Brain pericyte (primary cell): ENCODE measurements at regions not wholly inside any gene's neighbourhood (a gene's known extent, or its start where the extent isn't known, plus 50 kb on each side); places are given as distances from the start of the nearest gene placed in this dataset.

Source experiments
- DNase-seq: peaks from one replicate; pipeline ENCODE4 v3.0.0-alpha.2; 2012; ENCODE audit warnings: low read depth, low spot score

- DNase-seq, result no peak
These were observed 217.6 kb upstream of the TANK start for GRCh38 chr2:160942476-160943142.

- DNase-seq, result no peak
These were observed 216.8 kb upstream of the TANK start for GRCh38 chr2:160943414-160943813.

DNA sequence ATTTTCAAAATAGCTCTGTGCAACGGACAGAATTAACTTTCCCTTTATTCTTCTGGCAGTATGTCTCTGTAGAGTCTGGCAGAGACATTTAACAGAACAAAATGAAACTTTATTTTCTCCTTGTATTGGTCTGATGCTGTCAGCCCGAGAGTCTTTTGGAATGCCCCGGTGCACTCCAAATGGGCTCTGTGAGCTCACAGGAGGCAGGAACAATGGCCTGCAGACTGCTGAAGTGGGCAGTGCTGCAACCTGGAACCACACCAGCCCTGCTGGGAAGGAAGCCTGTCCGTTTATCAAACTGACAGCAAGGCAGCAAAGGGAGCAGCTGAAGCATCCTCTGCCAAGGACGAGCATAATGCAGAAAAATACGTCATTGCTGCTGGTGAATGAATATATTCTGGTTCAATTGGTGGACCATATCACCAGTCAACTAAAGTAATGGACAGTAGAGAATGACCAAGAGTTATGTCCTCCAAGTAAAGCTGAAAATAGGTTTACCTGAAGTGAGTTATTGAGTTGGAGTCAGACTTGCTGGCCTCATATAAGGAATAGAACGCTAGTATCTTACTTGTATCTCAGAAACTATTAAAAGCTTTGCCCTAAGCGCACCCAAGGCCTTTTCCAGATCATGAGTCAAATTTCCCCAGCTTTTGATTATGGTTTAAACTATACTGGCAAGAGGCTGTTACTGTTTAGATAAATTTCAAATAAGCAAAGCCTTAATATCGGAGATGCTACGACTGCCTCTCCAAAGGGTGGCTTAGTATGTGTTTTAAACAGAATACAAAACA lies 207.6 kb upstream of the TANK start:
- no peak for DNase-seq

DNA sequence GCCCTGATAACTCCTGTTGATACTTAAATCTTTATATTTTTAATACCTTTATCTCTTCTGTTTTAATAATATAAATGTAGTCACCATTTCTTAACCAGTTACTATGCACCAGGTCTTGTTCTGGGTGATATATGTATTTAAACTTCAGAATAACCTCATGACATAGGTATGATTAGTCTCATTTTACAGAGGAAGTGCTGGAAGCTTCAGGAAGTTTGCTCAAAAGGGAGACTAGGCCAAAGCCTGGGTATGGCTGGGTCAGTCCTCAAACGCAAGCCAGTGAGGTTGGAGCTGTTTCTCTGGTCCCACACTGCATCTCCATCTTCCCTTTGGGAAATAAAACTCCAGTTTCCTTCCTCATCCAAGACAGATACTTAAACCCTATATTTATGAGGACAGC lies 204.7 kb upstream of the TANK start:
- DNase-seq, result no peak

DNA sequence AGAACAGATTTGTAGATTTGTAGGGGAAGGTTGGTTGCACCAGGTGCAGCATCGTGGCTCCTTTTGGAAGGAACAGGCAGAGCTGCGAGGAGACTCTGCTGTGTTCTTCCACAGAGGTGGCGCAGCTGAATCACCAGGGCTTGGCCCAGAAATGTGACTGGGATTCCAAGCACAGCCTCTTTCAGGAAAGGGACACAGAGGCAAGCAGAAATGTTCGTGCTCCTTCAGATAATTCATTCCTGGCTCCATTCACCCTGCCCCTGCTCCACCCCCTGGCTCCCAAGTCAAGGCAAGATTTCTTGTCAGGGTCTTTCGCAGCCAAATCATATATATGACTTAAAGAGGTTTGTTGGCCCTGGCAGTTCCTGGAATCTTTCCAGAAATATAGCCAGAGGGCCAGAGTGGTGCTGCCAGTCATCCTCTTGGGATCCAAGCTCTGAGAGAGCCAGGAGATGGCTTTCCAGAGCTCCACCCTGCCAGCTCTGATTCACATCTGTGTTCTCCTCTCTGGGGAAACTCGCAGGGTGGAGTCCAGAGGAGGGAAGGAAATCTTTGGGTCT lies 203.9 kb upstream of the TANK start:
- no peak for DNase-seq

GRCh38 chr2:160963957-160964356 lies 196.3 kb upstream of the TANK start:
- no peak for DNase-seq

DNA sequence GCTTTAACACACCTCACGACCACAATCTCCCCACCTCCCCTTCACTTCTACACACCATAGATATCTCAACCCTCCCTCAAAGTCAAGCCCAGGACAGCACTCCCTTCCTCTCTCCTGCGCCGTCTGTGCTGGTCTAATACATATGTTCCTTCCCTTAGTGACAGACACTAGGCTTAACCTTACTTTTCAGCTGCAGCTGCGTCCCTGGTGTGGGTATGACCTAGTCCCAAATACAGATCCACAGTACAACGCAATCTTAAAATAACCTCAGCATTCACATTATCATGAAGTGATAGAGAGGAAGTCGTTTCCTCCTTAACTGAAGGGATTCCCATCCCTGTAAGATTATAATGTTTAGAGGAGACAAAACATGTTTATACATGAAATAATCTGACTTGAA lies 192.7 kb upstream of the TANK start:
- DNase-seq, result no peak

- no peak for DNase-seq
These were observed 192.0 kb upstream of the TANK start for GRCh38 chr2:160968183-160968582.

DNA sequence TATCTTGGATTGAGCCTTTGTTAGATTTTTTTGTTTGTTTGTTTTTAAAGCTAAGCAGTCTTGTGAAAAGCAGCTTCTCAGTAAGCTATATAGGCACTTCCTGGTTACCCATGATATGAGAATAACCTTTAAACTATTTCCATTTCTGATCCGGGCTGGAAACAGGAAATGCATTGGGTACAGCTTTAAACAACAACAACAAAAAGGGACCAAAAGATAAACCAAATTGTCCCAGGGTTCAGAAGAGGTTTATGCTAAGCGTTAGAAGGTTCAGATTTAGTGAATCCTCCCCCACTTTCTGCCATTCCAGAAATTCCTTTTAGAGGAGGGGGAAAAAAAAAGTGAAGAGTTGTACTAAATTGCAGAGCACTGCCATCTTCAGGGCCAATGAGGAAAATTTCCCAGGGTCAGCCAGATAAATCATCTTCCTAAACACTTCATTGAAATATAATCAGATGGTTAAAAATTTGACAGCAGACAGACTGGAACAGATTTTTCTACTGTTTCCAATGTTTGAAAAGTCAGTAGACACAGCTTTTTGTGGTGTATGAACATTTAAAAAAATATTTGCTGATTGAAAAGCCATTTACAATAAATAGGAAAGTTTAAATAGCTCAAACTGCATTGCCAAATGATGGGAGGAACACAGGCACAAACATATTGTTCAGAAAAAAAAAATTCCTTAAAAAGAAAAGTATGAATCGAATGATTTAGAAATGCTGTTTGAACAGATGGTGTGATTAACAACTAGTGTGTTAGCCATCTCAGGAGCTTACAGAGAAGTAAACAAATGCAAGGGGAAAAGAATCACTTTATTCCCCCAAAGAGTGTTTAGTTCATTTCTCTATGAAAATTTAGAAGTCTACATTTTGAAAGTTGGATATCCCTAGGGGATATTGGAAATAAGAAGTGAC lies 189.9 kb upstream of the TANK start:
- peak; percentile 58 for DNase-seq

DNA sequence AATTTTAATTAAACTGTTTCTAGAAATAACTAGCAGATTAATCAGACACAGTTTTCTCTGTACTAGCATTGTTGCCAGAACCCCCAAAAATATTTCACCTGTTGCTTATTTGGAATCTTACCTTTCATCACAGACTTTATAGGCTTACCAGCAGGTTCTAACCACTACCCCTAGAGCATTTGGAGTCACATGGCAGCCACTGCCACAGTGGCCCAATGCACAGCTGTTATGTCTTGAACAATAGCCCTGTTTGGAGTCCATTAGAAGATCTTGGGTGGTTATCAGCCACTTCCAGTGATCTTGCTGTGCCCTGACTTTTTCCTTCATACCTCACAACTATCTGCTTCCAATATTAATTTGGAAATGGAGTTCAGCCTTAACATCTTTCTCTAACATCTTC lies 186.2 kb upstream of the TANK start:
- no peak for DNase-seq

GRCh38 chr2:160974803-160975202 lies 185.4 kb upstream of the TANK start:
- DNase-seq, result no peak

GRCh38 chr2:160976797-160977196 lies 183.4 kb upstream of the TANK start:
- no peak for DNase-seq

- DNase-seq, result no peak
These were observed 182.9 kb upstream of the TANK start for GRCh38 chr2:160977376-160977775.

DNA sequence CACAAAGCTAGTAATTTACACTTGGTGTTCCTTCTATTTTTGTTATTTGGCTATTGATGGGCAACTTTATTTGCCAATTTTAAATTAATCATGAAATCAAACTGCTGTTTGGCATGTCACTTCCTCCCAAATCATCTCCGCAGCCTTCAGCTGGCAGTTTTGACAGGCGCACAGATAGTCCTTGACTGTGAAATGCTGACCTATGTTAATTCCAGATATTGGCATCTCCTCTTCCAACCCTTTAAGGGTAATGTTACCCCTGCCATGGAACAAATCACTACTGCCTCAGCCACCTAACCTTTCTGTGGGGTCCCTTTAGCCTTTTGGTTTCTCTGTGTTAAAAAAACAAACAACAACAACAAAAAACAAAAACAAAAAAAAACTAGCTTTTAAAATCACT lies 182.4 kb upstream of the TANK start:
- DNase-seq, result no peak

DNA sequence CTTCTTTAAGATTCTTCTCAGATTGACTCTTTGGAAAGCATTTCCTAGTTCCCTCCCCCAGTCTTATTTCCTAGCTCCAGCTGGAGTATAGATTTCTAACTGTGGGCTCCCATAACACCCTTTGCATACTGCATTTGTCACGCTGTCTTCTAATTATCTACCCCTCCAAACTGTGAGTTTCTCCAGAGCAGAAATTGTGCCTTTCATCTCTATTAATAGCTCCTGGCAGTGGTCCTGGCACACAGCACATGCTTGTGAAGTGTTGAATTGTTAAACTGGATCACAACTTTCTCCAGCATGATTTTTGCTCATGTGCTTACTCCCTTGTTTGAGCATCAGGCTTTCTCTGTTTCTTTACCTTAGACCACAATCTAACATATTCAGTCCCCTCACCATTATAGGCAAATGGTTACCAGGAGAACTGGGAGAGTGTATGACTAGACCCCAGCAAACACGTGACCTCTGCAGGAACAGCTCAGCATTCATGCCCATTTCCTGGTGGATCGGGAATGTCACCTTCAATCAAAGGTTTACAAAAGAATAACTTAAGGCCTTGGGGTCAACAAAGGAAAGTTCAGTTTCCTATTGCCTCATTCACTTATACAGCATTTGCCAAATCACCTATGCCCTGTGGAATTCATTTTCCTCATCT lies 175.7 kb upstream of the TANK start:
- no peak for DNase-seq

GRCh38 chr2:160989778-160990177 lies 170.4 kb upstream of the TANK start:
- no peak for DNase-seq

DNA sequence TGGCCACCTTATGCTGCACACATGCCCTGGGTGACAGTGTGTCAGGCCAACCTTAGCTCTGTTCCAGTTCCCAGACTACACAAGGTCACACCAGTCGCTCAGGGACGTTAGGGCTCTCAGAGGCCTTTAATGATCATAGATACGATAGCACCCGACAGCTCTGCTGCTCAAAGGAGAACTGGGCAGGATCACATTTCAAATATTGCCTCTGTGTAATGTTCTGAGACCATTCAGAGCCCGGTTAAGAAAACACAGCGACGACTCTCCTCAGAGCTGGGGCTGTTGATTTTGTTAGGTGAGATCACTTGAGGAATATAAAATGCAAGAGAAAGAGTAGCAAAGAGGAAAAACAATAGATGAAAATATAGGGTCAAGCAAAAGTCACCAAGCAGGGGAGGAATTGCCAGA lies 166.6 kb upstream of the TANK start:
- peak; percentile 44 for DNase-seq

- peak; percentile 73 for DNase-seq
These were observed 165.9 kb upstream of the TANK start for GRCh38 chr2:160994141-160995002.

DNA sequence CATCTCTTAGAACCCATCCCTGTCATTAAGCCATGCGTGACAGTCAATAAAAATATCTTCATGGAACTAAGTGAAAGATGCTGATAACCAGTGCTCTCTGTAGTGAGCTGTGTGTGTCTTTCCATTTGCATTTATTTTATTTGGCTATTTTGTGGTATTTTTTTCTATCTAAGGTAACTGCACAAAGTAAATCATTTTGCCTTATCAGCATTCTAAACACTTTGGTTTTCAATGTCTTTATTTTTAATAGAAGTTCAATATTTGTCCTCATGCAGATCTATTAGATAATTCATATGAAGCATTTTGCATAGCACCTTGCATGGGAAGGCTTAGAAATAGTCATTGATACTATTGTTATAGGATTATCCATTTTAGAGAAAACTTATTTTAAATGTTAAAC lies 163.6 kb upstream of the TANK start:
- no peak for DNase-seq

DNA sequence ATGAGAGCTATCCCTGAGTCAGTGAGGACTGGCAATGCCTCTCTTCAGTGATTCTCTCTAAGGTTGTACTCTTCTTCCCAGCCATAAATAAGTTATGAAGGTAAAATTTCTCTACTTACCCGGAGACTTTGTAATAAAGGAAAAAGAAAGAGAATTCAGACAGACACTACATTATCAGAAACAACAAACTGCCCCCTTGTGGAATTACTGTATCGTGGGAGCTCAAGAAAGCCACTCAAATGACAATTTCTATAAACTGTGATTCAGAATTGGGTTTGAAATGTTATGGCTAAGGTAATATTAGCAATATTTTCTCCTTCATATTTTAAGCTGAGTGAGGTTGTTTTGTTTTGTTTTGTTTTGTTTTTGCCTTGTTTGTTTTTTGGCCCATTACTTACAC lies 155.8 kb upstream of the TANK start:
- no peak for DNase-seq

DNA sequence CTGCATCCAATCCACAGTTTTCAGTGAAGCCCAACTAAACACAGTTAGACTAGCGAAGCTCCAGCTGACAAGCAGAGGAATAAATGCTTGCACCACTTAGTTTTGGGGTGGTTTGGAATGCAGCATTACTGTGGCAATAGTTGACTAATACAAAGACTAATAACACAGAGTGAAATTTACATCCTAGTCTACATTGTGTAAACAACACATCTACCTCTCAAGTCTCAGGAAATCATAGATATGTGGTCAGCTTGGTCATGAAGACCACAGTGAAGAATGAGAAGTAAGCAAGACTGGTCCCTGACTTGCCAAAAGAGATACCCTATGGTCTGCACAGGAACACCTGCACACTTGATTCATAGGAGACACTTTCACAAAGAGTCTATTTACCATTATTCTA lies 155.1 kb upstream of the TANK start:
- DNase-seq, result no peak
